HepG2 (cell line): ENCODE measurements at regions not wholly inside any gene's neighbourhood (a gene's known extent, or its start where the extent isn't known, plus 50 kb on each side); places are given as distances from the start of the nearest gene placed in this dataset.
A peak's percentile ranks its signal among the peaks of the same experiment; 100 is the strongest.

ENCODE experiments used
- CBFB ChIP-seq: sonication (generic); formaldehyde crosslinking; IDR thresholded peaks from 2 replicates; pipeline ENCODE4 v1.4.0; 2020; ENCODE audit warnings: missing genetic modification reagents
- GATAD2A ChIP-seq: IDR thresholded peaks from 2 replicates; pipeline ENCODE4 v1.6.1; 2016
- JUND ChIP-seq: sonication (generic); formaldehyde crosslinking; IDR thresholded peaks from 2 replicates; pipeline ENCODE4 v1.8.0; 2022; ENCODE audit warnings: mild to moderate bottlenecking, missing genetic modification reagents
- NFE2L1 ChIP-seq: sonication (generic); formaldehyde crosslinking; IDR thresholded peaks from 2 replicates; pipeline ENCODE4 v1.4.0; 2020; ENCODE audit warnings: missing genetic modification reagents, mild to moderate bottlenecking, borderline replicate concordance
- TARDBP ChIP-seq: sonication (generic); formaldehyde crosslinking; IDR thresholded peaks from 2 replicates; pipeline ENCODE4 v1.8.0; 2022; ENCODE audit warnings: mild to moderate bottlenecking, missing genetic modification reagents
- TBX2 ChIP-seq: sonication (generic); formaldehyde crosslinking; IDR thresholded peaks from 2 replicates; pipeline ENCODE4 v1.5.0; 2020; ENCODE audit warnings: missing genetic modification reagents, mild to moderate bottlenecking, borderline replicate concordance
- TCF7L2 ChIP-seq: IDR thresholded peaks from 2 replicates; pipeline ENCODE4 v1.6.1; 2011; ENCODE audit warnings: mild to moderate bottlenecking, low read depth, low read length, moderate library complexity
- ZFP62 ChIP-seq: sonication (generic); formaldehyde crosslinking; IDR thresholded peaks from 2 replicates; pipeline ENCODE4 v1.4.0; 2020; ENCODE audit warnings: missing genetic modification reagents
- ZNF101 ChIP-seq: sonication (generic); formaldehyde crosslinking; IDR thresholded peaks from 2 replicates; pipeline ENCODE4 v1.4.0; 2020; ENCODE audit warnings: mild to moderate bottlenecking, low read depth, missing genetic modification reagents, borderline replicate concordance
- ZNF317 ChIP-seq: sonication (generic); formaldehyde crosslinking; IDR thresholded peaks from 2 replicates; pipeline ENCODE4 v1.5.0; 2020; ENCODE audit warnings: mild to moderate bottlenecking, missing genetic modification reagents
- ZNF792 ChIP-seq: IDR thresholded peaks from 2 replicates; pipeline ENCODE4 v1.6.1; 2016
- ZNF878 ChIP-seq: sonication (generic); formaldehyde crosslinking; IDR thresholded peaks from 2 replicates; pipeline ENCODE4 v1.8.1; 2023; ENCODE audit warnings: mild to moderate bottlenecking, missing genetic modification reagents, moderate library complexity
- TF ChIP-seq, protein P1 (sequence below): sonication (generic); formaldehyde crosslinking; IDR thresholded peaks from 2 replicates; pipeline ENCODE4 v1.8.0; 2022; ENCODE audit warnings: mild to moderate bottlenecking, missing genetic modification reagents; ENCODE audit not compliant: insufficient replicate concordance
- TF ChIP-seq, protein P2 (sequence below): IDR thresholded peaks from 2 replicates; pipeline ENCODE4 v1.6.1; 2016; ENCODE audit warnings: missing compliant biosample characterization, missing genetic modification reagents, borderline replicate concordance
- TF ChIP-seq, protein P3 (sequence below): sonication (generic); formaldehyde crosslinking; IDR thresholded peaks from 2 replicates; pipeline ENCODE4 v1.4.0; 2020; ENCODE audit warnings: missing genetic modification reagents, borderline replicate concordance
- TF ChIP-seq, protein P4 (sequence below): sonication (generic); formaldehyde crosslinking; IDR thresholded peaks from 2 replicates; pipeline ENCODE4 v1.5.0; 2020; ENCODE audit warnings: mild to moderate bottlenecking, missing genetic modification reagents, borderline replicate concordance
- TF ChIP-seq, protein P5 (sequence below): fragments of 450-650 bp; IDR thresholded peaks from 2 replicates; pipeline ENCODE4 v1.6.1; 2017; ENCODE audit warnings: mild to moderate bottlenecking

DNA sequence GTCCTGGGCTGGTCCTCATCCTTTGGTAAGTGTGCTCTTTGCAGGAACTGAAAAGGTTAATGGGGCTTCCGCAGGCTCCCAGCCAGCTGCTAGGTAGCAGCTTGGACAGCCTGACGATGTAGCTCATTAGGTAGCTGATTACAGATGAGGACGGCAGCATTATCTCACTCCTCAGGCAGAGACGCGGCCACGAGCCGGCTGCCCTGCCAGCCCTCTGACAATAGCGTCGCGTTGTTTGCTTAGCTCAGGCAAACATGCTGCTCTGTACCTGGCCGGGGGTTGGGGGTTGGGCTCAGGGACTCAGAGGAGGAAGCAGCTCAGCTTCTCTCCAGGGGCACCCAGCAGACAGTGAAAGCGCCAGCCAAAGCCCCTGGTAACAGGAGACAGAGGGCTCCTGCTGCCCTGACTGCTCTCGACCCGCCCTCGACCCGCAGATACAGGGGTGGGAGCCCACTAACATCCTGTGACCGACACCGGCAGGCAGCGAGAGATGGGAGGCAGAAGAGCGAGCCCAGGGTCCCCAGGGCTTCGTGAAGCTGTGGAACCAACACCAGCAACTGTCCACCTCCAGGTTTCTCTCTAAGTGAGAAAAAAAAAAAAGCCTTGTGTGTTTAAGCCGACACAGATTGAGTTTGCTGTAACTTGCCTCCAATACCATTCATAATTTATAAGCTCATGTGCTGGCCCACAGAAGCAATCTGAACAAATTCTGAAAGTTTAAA, 53.4 kb upstream of the DLK1 start (continued):
- TF ChIP-seq TBX2 (CRISPR knock-in tag) (peak; percentile 66; the same call in 1 of the 2 replicates), GATAD2A (CRISPR knock-in tag) (peak; percentile 83), JUND (no peak), ZNF878 (CRISPR knock-in tag) (no peak), ZNF317 (CRISPR knock-in tag) (0 out of 2 replicates have a peak, but pooled peaks have one; percentile 16), ZFP62 (CRISPR knock-in tag) (no peak), TARDBP (CRISPR knock-in tag) (peak; percentile 69; the same call in 1 of the 2 replicates), TCF7L2 (no peak), NFE2L1 (no peak), CBFB (no peak), ZNF792 (CRISPR knock-in tag) (0 out of 2 replicates have a peak, but pooled peaks have one; percentile 27), ZNF101 (CRISPR knock-in tag) (no peak)
- TF ChIP-seq, protein P1, sequence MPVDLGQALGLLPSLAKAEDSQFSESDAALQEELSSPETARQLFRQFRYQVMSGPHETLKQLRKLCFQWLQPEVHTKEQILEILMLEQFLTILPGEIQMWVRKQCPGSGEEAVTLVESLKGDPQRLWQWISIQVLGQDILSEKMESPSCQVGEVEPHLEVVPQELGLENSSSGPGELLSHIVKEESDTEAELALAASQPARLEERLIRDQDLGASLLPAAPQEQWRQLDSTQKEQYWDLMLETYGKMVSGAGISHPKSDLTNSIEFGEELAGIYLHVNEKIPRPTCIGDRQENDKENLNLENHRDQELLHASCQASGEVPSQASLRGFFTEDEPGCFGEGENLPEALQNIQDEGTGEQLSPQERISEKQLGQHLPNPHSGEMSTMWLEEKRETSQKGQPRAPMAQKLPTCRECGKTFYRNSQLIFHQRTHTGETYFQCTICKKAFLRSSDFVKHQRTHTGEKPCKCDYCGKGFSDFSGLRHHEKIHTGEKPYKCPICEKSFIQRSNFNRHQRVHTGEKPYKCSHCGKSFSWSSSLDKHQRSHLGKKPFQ (CRISPR knock-in tag) = no peak
- TF ChIP-seq, protein P2, sequence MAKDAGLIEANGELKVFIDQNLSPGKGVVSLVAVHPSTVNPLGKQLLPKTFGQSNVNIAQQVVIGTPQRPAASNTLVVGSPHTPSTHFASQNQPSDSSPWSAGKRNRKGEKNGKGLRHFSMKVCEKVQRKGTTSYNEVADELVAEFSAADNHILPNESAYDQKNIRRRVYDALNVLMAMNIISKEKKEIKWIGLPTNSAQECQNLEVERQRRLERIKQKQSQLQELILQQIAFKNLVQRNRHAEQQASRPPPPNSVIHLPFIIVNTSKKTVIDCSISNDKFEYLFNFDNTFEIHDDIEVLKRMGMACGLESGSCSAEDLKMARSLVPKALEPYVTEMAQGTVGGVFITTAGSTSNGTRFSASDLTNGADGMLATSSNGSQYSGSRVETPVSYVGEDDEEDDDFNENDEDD (CRISPR knock-in tag) = peak; percentile 60; the same call in 1 of the 2 replicates
- TF ChIP-seq, protein P3, sequence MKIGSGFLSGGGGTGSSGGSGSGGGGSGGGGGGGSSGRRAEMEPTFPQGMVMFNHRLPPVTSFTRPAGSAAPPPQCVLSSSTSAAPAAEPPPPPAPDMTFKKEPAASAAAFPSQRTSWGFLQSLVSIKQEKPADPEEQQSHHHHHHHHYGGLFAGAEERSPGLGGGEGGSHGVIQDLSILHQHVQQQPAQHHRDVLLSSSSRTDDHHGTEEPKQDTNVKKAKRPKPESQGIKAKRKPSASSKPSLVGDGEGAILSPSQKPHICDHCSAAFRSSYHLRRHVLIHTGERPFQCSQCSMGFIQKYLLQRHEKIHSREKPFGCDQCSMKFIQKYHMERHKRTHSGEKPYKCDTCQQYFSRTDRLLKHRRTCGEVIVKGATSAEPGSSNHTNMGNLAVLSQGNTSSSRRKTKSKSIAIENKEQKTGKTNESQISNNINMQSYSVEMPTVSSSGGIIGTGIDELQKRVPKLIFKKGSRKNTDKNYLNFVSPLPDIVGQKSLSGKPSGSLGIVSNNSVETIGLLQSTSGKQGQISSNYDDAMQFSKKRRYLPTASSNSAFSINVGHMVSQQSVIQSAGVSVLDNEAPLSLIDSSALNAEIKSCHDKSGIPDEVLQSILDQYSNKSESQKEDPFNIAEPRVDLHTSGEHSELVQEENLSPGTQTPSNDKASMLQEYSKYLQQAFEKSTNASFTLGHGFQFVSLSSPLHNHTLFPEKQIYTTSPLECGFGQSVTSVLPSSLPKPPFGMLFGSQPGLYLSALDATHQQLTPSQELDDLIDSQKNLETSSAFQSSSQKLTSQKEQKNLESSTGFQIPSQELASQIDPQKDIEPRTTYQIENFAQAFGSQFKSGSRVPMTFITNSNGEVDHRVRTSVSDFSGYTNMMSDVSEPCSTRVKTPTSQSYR (CRISPR knock-in tag) = peak; percentile 96
- TF ChIP-seq, protein P4, sequence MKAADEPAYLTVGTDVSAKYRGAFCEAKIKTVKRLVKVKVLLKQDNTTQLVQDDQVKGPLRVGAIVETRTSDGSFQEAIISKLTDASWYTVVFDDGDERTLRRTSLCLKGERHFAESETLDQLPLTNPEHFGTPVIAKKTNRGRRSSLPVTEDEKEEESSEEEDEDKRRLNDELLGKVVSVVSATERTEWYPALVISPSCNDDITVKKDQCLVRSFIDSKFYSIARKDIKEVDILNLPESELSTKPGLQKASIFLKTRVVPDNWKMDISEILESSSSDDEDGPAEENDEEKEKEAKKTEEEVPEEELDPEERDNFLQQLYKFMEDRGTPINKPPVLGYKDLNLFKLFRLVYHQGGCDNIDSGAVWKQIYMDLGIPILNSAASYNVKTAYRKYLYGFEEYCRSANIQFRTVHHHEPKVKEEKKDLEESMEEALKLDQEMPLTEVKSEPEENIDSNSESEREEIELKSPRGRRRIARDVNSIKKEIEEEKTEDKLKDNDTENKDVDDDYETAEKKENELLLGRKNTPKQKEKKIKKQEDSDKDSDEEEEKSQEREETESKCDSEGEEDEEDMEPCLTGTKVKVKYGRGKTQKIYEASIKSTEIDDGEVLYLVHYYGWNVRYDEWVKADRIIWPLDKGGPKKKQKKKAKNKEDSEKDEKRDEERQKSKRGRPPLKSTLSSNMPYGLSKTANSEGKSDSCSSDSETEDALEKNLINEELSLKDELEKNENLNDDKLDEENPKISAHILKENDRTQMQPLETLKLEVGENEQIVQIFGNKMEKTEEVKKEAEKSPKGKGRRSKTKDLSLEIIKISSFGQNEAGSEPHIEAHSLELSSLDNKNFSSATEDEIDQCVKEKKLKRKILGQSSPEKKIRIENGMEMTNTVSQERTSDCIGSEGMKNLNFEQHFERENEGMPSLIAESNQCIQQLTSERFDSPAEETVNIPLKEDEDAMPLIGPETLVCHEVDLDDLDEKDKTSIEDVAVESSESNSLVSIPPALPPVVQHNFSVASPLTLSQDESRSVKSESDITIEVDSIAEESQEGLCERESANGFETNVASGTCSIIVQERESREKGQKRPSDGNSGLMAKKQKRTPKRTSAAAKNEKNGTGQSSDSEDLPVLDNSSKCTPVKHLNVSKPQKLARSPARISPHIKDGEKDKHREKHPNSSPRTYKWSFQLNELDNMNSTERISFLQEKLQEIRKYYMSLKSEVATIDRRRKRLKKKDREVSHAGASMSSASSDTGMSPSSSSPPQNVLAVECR = no peak
- TF ChIP-seq, protein P5, sequence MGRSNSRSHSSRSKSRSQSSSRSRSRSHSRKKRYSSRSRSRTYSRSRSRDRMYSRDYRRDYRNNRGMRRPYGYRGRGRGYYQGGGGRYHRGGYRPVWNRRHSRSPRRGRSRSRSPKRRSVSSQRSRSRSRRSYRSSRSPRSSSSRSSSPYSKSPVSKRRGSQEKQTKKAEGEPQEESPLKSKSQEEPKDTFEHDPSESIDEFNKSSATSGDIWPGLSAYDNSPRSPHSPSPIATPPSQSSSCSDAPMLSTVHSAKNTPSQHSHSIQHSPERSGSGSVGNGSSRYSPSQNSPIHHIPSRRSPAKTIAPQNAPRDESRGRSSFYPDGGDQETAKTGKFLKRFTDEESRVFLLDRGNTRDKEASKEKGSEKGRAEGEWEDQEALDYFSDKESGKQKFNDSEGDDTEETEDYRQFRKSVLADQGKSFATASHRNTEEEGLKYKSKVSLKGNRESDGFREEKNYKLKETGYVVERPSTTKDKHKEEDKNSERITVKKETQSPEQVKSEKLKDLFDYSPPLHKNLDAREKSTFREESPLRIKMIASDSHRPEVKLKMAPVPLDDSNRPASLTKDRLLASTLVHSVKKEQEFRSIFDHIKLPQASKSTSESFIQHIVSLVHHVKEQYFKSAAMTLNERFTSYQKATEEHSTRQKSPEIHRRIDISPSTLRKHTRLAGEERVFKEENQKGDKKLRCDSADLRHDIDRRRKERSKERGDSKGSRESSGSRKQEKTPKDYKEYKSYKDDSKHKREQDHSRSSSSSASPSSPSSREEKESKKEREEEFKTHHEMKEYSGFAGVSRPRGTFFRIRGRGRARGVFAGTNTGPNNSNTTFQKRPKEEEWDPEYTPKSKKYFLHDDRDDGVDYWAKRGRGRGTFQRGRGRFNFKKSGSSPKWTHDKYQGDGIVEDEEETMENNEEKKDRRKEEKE = no peak
